K562 (cell line): ENCODE measurements at regions not wholly inside any gene's neighbourhood (a gene's known extent, or its start where the extent isn't known, plus 50 kb on each side); places are given as distances from the start of the nearest gene placed in this dataset.

Experiments used
- CTCF ChIP-seq, 3 experiments: IDR thresholded peaks in 2 of 3; conservative IDR thresholded peaks in 1 of 3; 2 replicates each; pipeline ENCODE4 v1.5.1; 2011 to 2012; ENCODE audit warnings: low read length in 3 of 3, mild to moderate bottlenecking in 3 of 3, control low read depth in 2 of 3, improper control_type of control experiment in 1 of 3, inconsistent platforms in 1 of 3, low read depth in 1 of 3, mixed read lengths in 1 of 3, moderate library complexity in 1 of 3; ENCODE audit not compliant: insufficient read depth in 2 of 3
- SETDB1 ChIP-seq: IDR thresholded peaks from one replicate; pipeline ENCODE4 v1.6.1; 2012; ENCODE audit warnings: low read length, control low read depth, inconsistent platforms

GRCh38 chr18:3392467-3392855, 57.5 kb upstream of the TGIF1 start:
- TF ChIP-seq CTCF (IDR thresholded peaks at IDR 0.05 in 2 of 3, conservative IDR thresholded peaks at IDR 0.05 in 1 of 3; ENCODE audit: insufficient read depth in 2 of 3, low read depth in 1 of 3, low read length in 3 of 3) (no peak), SETDB1 (no peak)
